Pancreas (tissue), 10 donors: ENCODE measurements at regions not wholly inside any gene's neighbourhood (a gene's known extent, or its start where the extent isn't known, plus 50 kb on each side); places are given as distances from the start of the nearest gene placed in this dataset.

Experiments
- ATAC-seq, 4 donors: fragments of 200-7000 bp; cut with Tn5 transposase; one replicate each; pipeline versions ENCODE4 v1.8.0 to v1.9.1; 2020; ENCODE audit warnings: mild to moderate bottlenecking in 4 of 4, moderate library complexity in 4 of 4
- DNase-seq, 6 donors: peaks; one replicate each; pipeline ENCODE4 v3.0.0-alpha.2; 2020
- FAIRE-seq: peaks from 2 replicates; lab custom pipeline; 2012; peaks lifted over from hg19 to GRCh38; lab: Jason Lieb, UNC
- H3K27ac ChIP-seq, 4 donors: fragments of 200-600 bp; sonication (generic); 1 replicate in 3 of 4; 2 replicates in 1 of 4; pipeline versions ENCODE4 v1.5.0 to v1.8.0; 2020
- H3K27me3 ChIP-seq, 4 donors: fragments of 200-600 bp; one replicate each; pipeline ENCODE4 v1.8.0; 2021
- H3K36me3 ChIP-seq, 3 donors: fragments of 200-600 bp; sonication (generic) in 1 of 3; one replicate each; pipeline versions ENCODE4 v1.5.0 to v1.8.0; 2020 to 2021
- H3K4me1 ChIP-seq, 3 donors: fragments of 200-600 bp; one replicate each; pipeline ENCODE4 v1.8.0; 2021
- H3K4me3 ChIP-seq, 4 donors: fragments of 200-600 bp; sonication (generic) in 2 of 4; one replicate each; pipeline versions ENCODE4 v1.5.0 to v1.8.0; 2020 to 2021
- H3K9me3 ChIP-seq, 4 donors: fragments of 200-600 bp; one replicate each; pipeline ENCODE4 v1.8.0; 2021
- WGBS, 2 donors: extraction: QIAGEN DNeasy Blood & Tissue Kit; methylation state at CpG; one replicate each; pipeline ENCODE4 v1.1.7; 2013; 5-methylcytosine and 5-hydroxymethylcytosine counted together
- intact Hi-C, 3 donors: fragments of 100-400 bp; cut with DNase I; formaldehyde crosslinking; loops; one replicate each; pipeline versions ENCODE4 v1.11.1 to v1.14.2; 2022
- TF ChIP-seq, protein P1 (sequence below), 4 donors: fragments of 200-600 bp; sonication (generic) in 3 of 4; IDR thresholded peaks; one replicate each; pipeline versions ENCODE4 v1.5.0 to v1.8.0; 2021; ENCODE audit warnings: antibody characterized with exemption in 4 of 4
- donor health status: healthy with polysubstance abuse.
- donor health status: DM: no; HTN: no; CAD: no; lungs with moderate emphysema.
- donor health status: DM: no; HTN: no; CAD: no.
- donor health status: control.
- donor health status: control.
- donor health status: Bipolar disorder and iron deficiency.
- donor health status: DM: yes; HTN: yes; CAD: no.
- donor health status: DM: no; HTN: no; CAD: no.
- donor health status: DM: no; HTN: no; CAD: no.
- donor health status: DM: yes; HTN: yes; CAD: no.

DNA sequence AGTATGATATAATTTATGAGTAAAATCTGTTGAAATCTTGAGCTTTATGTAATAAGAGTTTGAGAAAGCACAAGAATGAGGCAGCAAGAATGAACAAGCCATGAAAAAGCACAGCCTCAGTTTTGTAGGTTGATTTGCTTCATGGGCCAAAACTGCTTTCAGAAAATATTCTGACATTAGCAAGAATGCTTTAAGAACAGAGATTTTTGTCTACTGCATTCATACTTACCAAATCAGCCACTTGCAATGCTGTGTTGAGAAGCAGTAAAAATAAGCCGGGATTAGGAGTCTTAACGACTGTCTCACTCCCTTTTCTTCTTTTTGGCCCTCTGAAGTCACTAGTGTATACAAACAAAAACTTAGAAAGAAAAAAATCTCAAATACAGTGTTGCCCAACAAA lies 114.5 kb downstream of the POSTN start:
- FAIRE-seq (no peak), DNase-seq (no peak), ATAC-seq (no peak)
- Histone ChIP-seq H3K9me3 (no peaks in the 10 kb centered on the region), H3K36me3 (no peaks in the 10 kb centered on the region), H3K27me3 (no peaks in the 10 kb centered on the region), H3K4me3 (no peak overlapping the region), H3K27ac (no peak overlapping the region), H3K4me1 (no peaks in the 10 kb centered on the region)
- TF ChIP-seq, protein P1, sequence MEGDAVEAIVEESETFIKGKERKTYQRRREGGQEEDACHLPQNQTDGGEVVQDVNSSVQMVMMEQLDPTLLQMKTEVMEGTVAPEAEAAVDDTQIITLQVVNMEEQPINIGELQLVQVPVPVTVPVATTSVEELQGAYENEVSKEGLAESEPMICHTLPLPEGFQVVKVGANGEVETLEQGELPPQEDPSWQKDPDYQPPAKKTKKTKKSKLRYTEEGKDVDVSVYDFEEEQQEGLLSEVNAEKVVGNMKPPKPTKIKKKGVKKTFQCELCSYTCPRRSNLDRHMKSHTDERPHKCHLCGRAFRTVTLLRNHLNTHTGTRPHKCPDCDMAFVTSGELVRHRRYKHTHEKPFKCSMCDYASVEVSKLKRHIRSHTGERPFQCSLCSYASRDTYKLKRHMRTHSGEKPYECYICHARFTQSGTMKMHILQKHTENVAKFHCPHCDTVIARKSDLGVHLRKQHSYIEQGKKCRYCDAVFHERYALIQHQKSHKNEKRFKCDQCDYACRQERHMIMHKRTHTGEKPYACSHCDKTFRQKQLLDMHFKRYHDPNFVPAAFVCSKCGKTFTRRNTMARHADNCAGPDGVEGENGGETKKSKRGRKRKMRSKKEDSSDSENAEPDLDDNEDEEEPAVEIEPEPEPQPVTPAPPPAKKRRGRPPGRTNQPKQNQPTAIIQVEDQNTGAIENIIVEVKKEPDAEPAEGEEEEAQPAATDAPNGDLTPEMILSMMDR (IDR thresholded peaks at IDR 0.05), result no peak
- intact Hi-C loops, result no loop called here
- WGBS, 2 donors, result 63 to 78% methylated on average over 2 of the region's 2 CpGs

- Histone ChIP-seq H3K9me3 (no peaks in the 10 kb centered on the region), H3K36me3 (no peaks in the 10 kb centered on the region), H3K27me3 (no peaks in the 10 kb centered on the region), H3K4me1 (no peaks in the 10 kb centered on the region), H3K27ac (no peak overlapping the region), H3K4me3 (no peak overlapping the region)
- ATAC-seq, result no peak
- WGBS, 2 donors, result 74 to 91% methylated on average over 2 of the region's 2 CpGs
- TF ChIP-seq, protein P1 (IDR thresholded peaks at IDR 0.05), result no peak
- intact Hi-C loops, result no loop called here
- no peak for FAIRE-seq
- no peak for DNase-seq
These were observed 116.2 kb downstream of the POSTN start for GRCh38 chr13:37482331-37482730.

DNA sequence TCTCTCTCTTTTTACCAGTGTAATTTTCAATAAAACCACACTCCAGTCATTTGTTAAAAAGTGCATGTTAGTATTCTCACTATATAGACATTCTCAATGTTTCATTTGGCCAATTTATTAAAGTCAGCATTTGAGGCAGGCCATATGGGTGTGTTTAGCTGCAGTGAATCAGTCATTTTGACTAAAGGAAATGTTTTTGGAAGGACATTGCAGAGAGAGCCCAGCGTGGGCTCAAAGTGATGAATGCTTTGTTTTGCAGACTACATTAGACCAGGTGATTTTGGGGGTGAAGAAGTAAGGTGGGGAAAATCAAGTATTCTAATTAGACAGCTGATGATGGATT lies 116.7 kb downstream of the POSTN start:
- Histone ChIP-seq H3K9me3 (no peaks in the 10 kb centered on the region), H3K36me3 (no peaks in the 10 kb centered on the region), H3K4me1 (no peaks in the 10 kb centered on the region), H3K27me3 (no peaks in the 10 kb centered on the region), H3K27ac (no peak overlapping the region), H3K4me3 (no peak overlapping the region)
- TF ChIP-seq, protein P1 (IDR thresholded peaks at IDR 0.05), result no peak
- ATAC-seq (no peak), FAIRE-seq (no peak), DNase-seq (no peak)
- WGBS, 2 donors, result 38 to 53% methylated on average over 1 of the region's 1 CpG
- intact Hi-C loops, result no loop called here

GRCh38 chr13:37481011-37481884 lies 117.3 kb downstream of the POSTN start:
- WGBS, 2 donors, result 62 to 69% methylated on average over 7 of the region's 7 CpGs
- Histone ChIP-seq H3K27ac (no peak overlapping the region), H3K4me1 (no peaks in the 10 kb centered on the region), H3K9me3 (no peaks in the 10 kb centered on the region), H3K4me3 (no peak overlapping the region), H3K36me3 (no peaks in the 10 kb centered on the region), H3K27me3 (no peaks in the 10 kb centered on the region)
- intact Hi-C loops, result no loop called here
- DNase-seq (no peak), FAIRE-seq (no peak), ATAC-seq (no peak)
- TF ChIP-seq, protein P1 (IDR thresholded peaks at IDR 0.05), result no peak

DNA sequence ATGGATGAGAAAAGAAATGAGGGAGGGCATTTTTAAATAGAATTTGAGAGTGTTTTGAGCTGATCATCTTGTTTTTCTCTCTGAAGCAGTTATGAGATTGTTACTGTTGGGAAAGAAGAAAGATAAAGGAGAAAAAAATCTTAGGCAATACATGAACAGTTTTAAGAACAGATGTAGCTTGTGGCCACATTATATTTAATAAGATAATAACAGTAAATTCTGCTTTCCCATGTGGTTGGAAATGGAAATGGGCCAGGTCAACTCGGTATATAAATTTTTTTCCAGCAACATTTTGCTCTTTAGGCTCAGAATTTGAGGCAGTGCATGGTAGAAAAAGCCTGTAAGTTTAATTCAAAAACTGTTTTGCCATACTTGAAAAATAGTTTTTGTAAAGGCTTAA lies 118.7 kb downstream of the POSTN start:
- Histone ChIP-seq H3K27me3 (no peaks in the 10 kb centered on the region), H3K4me3 (no peak overlapping the region), H3K27ac (no peak overlapping the region), H3K9me3 (no peaks in the 10 kb centered on the region), H3K4me1 (no peaks in the 10 kb centered on the region), H3K36me3 (no peaks in the 10 kb centered on the region)
- WGBS, 2 donors, result 47 to 54% methylated on average over 1 of the region's 1 CpG
- DNase-seq, result no peak
- no peak for ATAC-seq
- no peak for FAIRE-seq
- intact Hi-C loops, result no loop called here
- TF ChIP-seq, protein P1 (IDR thresholded peaks at IDR 0.05), result no peak
